ENCODE measurements at regions not wholly inside any gene's neighbourhood (a gene's known extent, or its start where the extent isn't known, plus 50 kb on each side); places are given as distances from the start of the nearest gene placed in this dataset.

- TF ChIP-seq, protein P1, sequence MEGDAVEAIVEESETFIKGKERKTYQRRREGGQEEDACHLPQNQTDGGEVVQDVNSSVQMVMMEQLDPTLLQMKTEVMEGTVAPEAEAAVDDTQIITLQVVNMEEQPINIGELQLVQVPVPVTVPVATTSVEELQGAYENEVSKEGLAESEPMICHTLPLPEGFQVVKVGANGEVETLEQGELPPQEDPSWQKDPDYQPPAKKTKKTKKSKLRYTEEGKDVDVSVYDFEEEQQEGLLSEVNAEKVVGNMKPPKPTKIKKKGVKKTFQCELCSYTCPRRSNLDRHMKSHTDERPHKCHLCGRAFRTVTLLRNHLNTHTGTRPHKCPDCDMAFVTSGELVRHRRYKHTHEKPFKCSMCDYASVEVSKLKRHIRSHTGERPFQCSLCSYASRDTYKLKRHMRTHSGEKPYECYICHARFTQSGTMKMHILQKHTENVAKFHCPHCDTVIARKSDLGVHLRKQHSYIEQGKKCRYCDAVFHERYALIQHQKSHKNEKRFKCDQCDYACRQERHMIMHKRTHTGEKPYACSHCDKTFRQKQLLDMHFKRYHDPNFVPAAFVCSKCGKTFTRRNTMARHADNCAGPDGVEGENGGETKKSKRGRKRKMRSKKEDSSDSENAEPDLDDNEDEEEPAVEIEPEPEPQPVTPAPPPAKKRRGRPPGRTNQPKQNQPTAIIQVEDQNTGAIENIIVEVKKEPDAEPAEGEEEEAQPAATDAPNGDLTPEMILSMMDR (IDR thresholded peaks at IDR 0.05) = no peak
- no peak for TF ChIP-seq POLR2A (IDR thresholded peaks at IDR 0.05; ENCODE audit: low read depth)
Measured at GRCh38 chrX:40307871-40308270, 210.1 kb upstream of the BCOR start.

Measured in esophagus muscularis mucosa (tissue), 3 donors.